Brain microvascular endothelial cell (primary cell): ENCODE measurements at regions not wholly inside any gene's neighbourhood (a gene's known extent, or its start where the extent isn't known, plus 50 kb on each side); places are given as distances from the start of the nearest gene placed in this dataset.

Experiments
- DNase-seq: peaks from one replicate; pipeline ENCODE4 v3.0.0-alpha.2; 2020
- H3K27ac ChIP-seq: fragments of 250-450 bp; sonication (Bioruptor Pico); 2 replicates; pipeline ENCODE4 v1.5.1; 2020; ENCODE audit warnings: mild to moderate bottlenecking, moderate library complexity
- H3K27me3 ChIP-seq: fragments of 250-450 bp; sonication (Bioruptor Pico); replicated peaks from 2 replicates; pipeline ENCODE4 v1.5.1; 2020; ENCODE audit warnings: mild to moderate bottlenecking
- H3K36me3 ChIP-seq: fragments of 250-450 bp; sonication (Bioruptor Pico); replicated peaks from 2 replicates; pipeline ENCODE4 v1.5.1; 2020; ENCODE audit warnings: mild to moderate bottlenecking
- H3K4me3 ChIP-seq: 2 replicates; pipeline ENCODE4 v1.5.1; 2011; ENCODE audit warnings: low read depth, mild to moderate bottlenecking, control low read depth, low read length, moderate library complexity
- in situ Hi-C: cut with HindIII; loops from 2 replicates; pipeline ENCODE4 v1.10.0; 2017; ENCODE audit warnings: low sequenced_read_pairs, low pct_ligation_motif_present
- TF ChIP-seq, protein P1 (sequence below): IDR thresholded peaks from 2 replicates; pipeline ENCODE4 v1.5.1; 2011; ENCODE audit warnings: low read depth, mild to moderate bottlenecking, moderate library complexity, low read length, control low read depth, inconsistent platforms; ENCODE audit errors: missing control alignments

DNA sequence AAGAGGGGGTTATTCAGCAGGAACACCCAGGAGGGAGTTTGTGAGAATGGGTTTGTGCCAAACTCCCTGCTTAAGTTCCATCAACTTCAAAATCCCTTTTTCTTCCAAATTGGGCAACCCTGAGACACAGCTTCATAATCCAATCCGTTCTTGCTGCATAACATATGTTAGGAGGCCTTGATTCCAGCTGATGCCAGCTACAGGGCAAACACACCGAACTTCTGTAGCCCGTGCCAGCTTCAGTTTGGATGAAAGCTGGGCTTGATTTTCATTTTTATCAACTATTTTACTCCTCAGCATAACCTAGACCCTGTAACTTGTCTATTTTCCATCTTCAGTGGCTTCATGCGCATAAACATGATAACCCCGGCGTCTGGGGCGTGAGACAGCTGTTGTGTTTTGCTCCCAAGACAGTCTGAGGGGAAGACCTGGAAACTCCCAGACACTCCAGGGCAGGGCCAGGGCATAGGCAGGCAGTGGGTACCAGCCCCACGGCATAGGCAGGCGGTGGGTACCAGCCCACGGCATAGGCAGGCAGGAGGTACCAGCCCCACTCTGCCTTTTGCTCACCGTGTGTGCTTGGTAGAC is 220.4 kb downstream of the C16orf95 start:
- H3K27me3 ChIP-seq, result no peaks in the 10 kb centered on the region
- TF ChIP-seq, protein P1, sequence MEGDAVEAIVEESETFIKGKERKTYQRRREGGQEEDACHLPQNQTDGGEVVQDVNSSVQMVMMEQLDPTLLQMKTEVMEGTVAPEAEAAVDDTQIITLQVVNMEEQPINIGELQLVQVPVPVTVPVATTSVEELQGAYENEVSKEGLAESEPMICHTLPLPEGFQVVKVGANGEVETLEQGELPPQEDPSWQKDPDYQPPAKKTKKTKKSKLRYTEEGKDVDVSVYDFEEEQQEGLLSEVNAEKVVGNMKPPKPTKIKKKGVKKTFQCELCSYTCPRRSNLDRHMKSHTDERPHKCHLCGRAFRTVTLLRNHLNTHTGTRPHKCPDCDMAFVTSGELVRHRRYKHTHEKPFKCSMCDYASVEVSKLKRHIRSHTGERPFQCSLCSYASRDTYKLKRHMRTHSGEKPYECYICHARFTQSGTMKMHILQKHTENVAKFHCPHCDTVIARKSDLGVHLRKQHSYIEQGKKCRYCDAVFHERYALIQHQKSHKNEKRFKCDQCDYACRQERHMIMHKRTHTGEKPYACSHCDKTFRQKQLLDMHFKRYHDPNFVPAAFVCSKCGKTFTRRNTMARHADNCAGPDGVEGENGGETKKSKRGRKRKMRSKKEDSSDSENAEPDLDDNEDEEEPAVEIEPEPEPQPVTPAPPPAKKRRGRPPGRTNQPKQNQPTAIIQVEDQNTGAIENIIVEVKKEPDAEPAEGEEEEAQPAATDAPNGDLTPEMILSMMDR, result no peak
- H3K36me3 ChIP-seq, result no peaks in the 10 kb centered on the region
- DNase-seq, result no peak
- H3K4me3 ChIP-seq, result no peak overlapping the region
- in situ Hi-C loops, result no loop called here
- no peak overlapping the region for H3K27ac ChIP-seq

DNA sequence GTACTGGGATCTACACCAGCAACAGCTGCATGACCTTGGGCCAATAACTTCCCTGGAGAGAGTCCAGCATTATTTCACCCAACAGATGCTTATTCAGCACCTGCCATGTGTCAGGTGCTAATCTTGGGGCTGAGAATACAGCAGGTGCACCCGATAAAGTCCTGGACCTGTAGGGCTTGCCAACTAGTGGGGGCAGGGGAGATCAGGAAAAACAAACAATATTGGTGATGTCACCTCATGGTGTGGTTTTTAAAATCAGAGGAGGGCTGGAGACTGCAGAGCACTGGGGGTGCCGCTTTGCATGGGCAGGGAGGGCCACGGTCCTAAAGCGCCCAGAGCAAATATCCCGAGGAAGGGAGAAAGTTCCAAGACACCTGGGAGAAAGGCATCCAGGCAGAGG is 218.8 kb downstream of the C16orf95 start:
- Histone ChIP-seq H3K27ac (no peak overlapping the region), H3K4me3 (no peak overlapping the region), H3K36me3 (no peaks in the 10 kb centered on the region), H3K27me3 (no peaks in the 10 kb centered on the region)
- TF ChIP-seq, protein P1, result no peak
- in situ Hi-C loops, result no loop called here
- DNase-seq, result no peak

DNA sequence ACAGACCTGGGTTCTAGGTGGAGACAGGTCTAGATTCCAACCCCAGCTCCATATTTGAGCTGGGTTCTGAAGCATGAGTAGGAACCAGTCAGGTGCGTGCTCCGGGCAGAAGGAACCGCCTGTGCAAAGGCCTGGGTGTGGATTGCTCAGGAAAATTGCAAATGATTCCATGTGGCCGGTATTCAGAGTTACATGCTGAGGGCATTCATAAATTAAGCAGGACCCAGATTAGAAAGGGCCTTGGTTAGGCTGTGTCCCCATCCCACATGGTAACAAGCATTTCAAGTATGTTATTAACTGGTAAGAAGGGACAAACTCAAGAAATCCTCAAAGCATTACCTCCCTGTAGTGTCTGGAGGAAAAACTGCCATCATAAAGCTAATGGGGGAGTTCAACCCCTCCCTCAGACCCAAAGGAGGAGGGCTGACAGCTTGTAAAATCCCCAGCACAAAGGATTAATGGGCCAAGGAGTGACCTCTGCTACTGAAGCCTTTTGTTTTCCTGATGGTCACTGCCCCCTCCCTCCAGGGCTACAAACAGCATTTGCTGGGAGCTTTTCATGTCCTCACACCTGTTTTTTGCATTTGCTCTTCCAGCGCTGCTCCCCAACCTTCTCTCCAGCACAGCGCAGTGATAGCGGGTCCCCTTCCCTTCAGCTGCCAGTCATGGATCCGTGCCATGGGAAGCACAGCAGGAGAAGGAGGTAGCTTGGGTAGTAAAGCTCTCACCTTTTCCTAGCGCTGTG is 218.0 kb downstream of the C16orf95 start:
- in situ Hi-C loops, result no loop called here
- Histone ChIP-seq H3K4me3 (no peak overlapping the region), H3K27me3 (no peaks in the 10 kb centered on the region), H3K36me3 (no peaks in the 10 kb centered on the region), H3K27ac (no peak overlapping the region)
- no peak for DNase-seq
- TF ChIP-seq, protein P1, result no peak

DNA sequence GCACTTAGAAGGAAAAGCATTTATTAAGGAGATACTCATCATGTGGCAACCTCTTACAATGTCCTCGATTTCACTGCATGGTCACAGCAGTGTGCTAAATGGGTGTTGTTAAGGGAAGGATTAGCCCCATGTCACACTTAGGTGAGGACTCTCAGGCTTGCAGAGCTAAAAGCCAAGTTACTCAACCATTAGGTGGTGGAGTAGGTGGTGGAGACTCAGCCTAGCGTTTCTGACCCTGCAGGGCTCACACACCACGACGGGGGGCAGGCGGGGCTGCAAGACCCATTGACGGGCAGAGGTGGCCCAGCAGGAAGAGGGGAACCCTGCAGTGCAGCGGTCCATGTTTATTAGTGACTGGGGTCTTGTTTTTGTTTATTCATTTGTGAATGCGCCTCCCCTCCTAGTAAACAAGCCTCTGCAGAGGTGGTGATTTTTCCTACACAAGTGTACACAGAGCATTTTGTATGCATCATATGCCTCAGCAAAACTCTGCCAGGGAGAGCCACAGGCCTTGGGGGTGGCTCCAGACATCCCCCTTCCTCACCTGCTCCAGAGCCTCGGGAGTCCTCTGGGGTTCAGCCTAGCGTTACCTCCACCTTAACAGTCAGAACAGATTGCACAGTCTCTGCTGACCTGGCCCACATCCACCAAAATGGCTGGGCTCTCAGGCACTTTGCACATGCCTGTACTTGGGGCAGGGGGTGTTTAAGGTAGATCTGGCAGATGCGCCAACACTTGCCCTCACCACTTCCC is 216.7 kb downstream of the C16orf95 start:
- H3K36me3 ChIP-seq, result no peaks in the 10 kb centered on the region
- DNase-seq, result no peak
- H3K27ac ChIP-seq, result no peak overlapping the region
- TF ChIP-seq, protein P1, result no peak
- H3K4me3 ChIP-seq, result no peak overlapping the region
- no peaks in the 10 kb centered on the region for H3K27me3 ChIP-seq
- in situ Hi-C loops, result no loop called here

DNA sequence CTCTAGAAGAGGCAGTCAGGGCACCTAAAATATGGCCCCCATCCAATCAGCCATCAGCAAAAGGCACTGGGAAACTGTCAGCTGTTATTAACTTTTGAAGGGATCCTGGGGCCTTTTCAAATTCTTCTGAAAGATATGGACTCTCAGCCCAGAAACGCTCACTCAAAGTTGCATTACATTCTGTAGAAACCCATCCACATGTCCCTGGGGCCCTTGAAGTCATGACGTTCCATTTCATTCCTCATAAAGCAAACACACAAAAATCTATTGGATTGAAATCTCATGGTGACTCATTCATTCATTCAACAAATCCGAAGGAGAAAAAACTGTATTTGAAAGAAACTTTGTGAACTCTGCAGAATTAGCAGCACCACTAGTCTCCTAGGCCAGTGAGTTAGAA is 215.3 kb downstream of the C16orf95 start:
- Histone ChIP-seq H3K27me3 (no peaks in the 10 kb centered on the region), H3K4me3 (no peak overlapping the region), H3K36me3 (no peaks in the 10 kb centered on the region), H3K27ac (peak overlapping the region; percentile 41)
- in situ Hi-C loops, result no loop called here
- peak; percentile 83 for DNase-seq
- TF ChIP-seq, protein P1, result no peak
